ENCODE measurements at regions not wholly inside any gene's neighbourhood (a gene's known extent, or its start where the extent isn't known, plus 50 kb on each side); places are given as distances from the start of the nearest gene placed in this dataset.

DNA sequence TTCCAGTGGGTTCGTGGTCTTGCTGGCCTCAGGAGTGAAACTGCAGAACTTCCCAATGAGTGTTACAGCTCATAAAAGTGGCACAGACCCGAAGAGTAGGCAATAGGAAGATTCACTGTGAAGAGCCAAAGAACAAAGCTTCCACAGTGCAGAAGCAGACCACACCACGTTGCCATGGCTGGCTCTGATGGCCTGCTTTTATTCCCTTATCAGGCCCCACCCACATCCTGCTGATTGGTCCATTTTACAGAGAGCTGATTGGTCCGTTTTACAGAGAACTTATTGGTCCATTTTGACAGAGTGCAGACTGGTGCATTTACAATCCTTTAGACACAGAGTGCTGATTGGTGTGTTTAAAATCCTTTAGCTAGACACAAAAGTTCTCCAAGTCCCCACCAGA is 131.4 kb upstream of the CHRM3 start:
- no peak for ATAC-seq
- TF ChIP-seq ZFP30 (CRISPR knock-in tag; IDR thresholded peaks at IDR 0.05) (no peak), ESRRG (CRISPR knock-in tag; IDR thresholded peaks at IDR 0.05) (no peak), CSRNP3 (CRISPR knock-in tag; IDR thresholded peaks at IDR 0.05) (no peak), OSR1 (CRISPR knock-in tag; IDR thresholded peaks at IDR 0.05) (no peak), ZNF8 (CRISPR knock-in tag; IDR thresholded peaks at IDR 0.05) (no peak), CREB5 (CRISPR knock-in tag; IDR thresholded peaks at IDR 0.05; ENCODE audit: low read depth) (no peak), PPARA (CRISPR knock-in tag; IDR thresholded peaks at IDR 0.05; ENCODE audit: borderline replicate concordance) (no peak), GLIS3 (CRISPR knock-in tag; IDR thresholded peaks at IDR 0.05) (no peak)

DNA sequence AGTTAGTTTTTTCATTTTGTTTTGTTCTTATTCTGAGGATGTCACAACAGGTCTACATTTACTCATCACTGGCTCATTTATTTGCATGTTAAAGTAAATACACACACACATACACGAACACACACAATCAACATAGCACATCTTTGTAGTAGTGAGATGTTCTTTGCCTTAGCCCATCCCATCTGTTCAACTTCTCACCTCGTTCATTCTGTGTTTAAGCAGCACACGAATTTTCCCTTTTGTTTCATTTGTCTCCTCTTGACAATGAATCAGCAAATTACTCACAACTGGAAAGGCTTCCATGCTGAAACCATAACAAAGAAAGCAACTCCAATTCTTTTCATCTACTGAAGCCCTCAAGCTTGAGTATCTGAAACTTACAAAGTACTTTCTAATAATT is 133.3 kb upstream of the CHRM3 start:
- TF ChIP-seq PPARA (CRISPR knock-in tag; IDR thresholded peaks at IDR 0.05; ENCODE audit: borderline replicate concordance) (no peak), CSRNP3 (CRISPR knock-in tag; IDR thresholded peaks at IDR 0.05) (no peak), TCF4 (CRISPR knock-in tag; IDR thresholded peaks at IDR 0.05; ENCODE audit: borderline replicate concordance) (no peak), ISL1 (CRISPR knock-in tag; IDR thresholded peaks at IDR 0.05) (no peak), ZNF8 (CRISPR knock-in tag; IDR thresholded peaks at IDR 0.05) (no peak), GLIS3 (CRISPR knock-in tag; IDR thresholded peaks at IDR 0.05) (no peak), TOX (CRISPR knock-in tag; IDR thresholded peaks at IDR 0.05; ENCODE audit: borderline replicate concordance) (no peak), OSR1 (CRISPR knock-in tag; IDR thresholded peaks at IDR 0.05) (no peak), SNAI2 (CRISPR knock-in tag; IDR thresholded peaks at IDR 0.05) (no peak), ZC3H10 (CRISPR knock-in tag; IDR thresholded peaks at IDR 0.05) (no peak), PATZ1 (CRISPR knock-in tag; IDR thresholded peaks at IDR 0.05; ENCODE audit: borderline replicate concordance) (no peak), BACH2 (CRISPR knock-in tag; IDR thresholded peaks at IDR 0.05; ENCODE audit: borderline replicate concordance) (no peak), POU6F1 (CRISPR knock-in tag; IDR thresholded peaks at IDR 0.05; ENCODE audit: borderline replicate concordance, low read depth) (no peak), ARNTL (CRISPR knock-in tag; IDR thresholded peaks at IDR 0.05; ENCODE audit: borderline replicate concordance, low read depth) (no peak)
- ATAC-seq = no peak

DNA sequence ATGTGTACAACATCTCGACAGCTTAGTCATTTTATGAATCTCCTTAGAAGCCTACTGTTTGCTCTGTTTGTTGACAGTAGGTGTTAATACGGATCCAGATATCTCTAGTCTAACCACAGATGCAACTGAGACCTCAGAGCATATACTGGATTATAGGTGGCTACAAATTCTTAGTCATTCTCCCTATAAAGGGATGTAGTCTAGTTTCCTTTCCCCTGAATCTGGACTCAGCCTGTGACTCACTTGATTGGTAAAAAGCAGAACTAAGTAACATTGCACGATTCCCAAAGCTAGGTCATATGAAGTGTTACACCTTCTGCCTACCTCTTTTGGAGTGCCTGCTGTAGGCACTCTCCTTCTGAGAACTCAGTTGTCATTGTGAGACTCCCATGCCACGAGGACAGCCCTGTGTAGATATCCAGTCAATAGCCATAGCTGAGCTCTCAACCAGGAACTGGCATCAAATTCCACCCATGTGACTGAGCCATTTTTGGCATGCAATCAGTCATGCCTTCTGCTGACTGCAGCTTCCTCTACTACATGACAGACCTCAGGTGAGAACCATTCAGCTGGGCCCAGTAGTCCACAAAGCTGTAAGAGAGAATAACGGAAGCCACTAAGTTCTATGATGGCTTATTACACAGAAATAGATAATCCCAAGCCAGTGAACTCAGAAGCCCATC is 135.9 kb upstream of the CHRM3 start:
- ATAC-seq = no peak
- TF ChIP-seq BACH2 (CRISPR knock-in tag; IDR thresholded peaks at IDR 0.05; ENCODE audit: borderline replicate concordance) = no peak
- TF ChIP-seq POU6F1 (CRISPR knock-in tag; IDR thresholded peaks at IDR 0.05; ENCODE audit: borderline replicate concordance, low read depth) = no peak
- no peak for TF ChIP-seq ZFP30 (CRISPR knock-in tag; IDR thresholded peaks at IDR 0.05)
- TF ChIP-seq, protein P1, sequence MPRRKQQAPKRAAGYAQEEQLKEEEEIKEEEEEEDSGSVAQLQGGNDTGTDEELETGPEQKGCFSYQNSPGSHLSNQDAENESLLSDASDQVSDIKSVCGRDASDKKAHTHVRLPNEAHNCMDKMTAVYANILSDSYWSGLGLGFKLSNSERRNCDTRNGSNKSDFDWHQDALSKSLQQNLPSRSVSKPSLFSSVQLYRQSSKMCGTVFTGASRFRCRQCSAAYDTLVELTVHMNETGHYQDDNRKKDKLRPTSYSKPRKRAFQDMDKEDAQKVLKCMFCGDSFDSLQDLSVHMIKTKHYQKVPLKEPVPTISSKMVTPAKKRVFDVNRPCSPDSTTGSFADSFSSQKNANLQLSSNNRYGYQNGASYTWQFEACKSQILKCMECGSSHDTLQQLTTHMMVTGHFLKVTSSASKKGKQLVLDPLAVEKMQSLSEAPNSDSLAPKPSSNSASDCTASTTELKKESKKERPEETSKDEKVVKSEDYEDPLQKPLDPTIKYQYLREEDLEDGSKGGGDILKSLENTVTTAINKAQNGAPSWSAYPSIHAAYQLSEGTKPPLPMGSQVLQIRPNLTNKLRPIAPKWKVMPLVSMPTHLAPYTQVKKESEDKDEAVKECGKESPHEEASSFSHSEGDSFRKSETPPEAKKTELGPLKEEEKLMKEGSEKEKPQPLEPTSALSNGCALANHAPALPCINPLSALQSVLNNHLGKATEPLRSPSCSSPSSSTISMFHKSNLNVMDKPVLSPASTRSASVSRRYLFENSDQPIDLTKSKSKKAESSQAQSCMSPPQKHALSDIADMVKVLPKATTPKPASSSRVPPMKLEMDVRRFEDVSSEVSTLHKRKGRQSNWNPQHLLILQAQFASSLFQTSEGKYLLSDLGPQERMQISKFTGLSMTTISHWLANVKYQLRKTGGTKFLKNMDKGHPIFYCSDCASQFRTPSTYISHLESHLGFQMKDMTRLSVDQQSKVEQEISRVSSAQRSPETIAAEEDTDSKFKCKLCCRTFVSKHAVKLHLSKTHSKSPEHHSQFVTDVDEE (CRISPR knock-in tag; IDR thresholded peaks at IDR 0.05) = no peak
- TF ChIP-seq SNAI2 (CRISPR knock-in tag; IDR thresholded peaks at IDR 0.05) = no peak
- no peak for TF ChIP-seq CREB5 (CRISPR knock-in tag; IDR thresholded peaks at IDR 0.05; ENCODE audit: low read depth)
- no peak for TF ChIP-seq PPARA (CRISPR knock-in tag; IDR thresholded peaks at IDR 0.05; ENCODE audit: borderline replicate concordance)
- no peak for TF ChIP-seq ZNF70 (CRISPR knock-in tag; IDR thresholded peaks at IDR 0.05)

Data from SK-N-SH treated with all-trans-retinoic acid at 6 μM for 48 hours (cell line).